HCT116 (cell line): ENCODE measurements at regions not wholly inside any gene's neighbourhood (a gene's known extent, or its start where the extent isn't known, plus 50 kb on each side); places are given as distances from the start of the nearest gene placed in this dataset.

ENCODE experiments used
- ATAC-seq: fragments of 200-7000 bp; cut with Tn5 transposase; 2 replicates; pipeline ENCODE4 v1.9.1; 2020; ENCODE audit warnings: mild to moderate bottlenecking, moderate library complexity
- BruUV-seq: library from RNA; stranded (reverse); fragments of 400-500 nt; replicated peaks from 2 replicates; lab custom pipeline; 2021; lab: Mats Ljungman, UMichigan
- CTCF ChIA-PET: fragments of 300-600 bp; sonication (Branson Sonifier 250); formaldehyde crosslinking; loops from one replicate; lab custom pipeline; 2021; ENCODE audit warnings: antibody characterized with exemption; lab: Charles Lee
- POLR2A ChIA-PET: fragments of 300-600, 350-600 bp; sonication (Branson Sonifier 250); formaldehyde crosslinking; loops from one replicate; lab custom pipeline; 2021; ENCODE audit warnings: antibody characterized with exemption; lab: Charles Lee
- RAD21 ChIA-PET, 2 experiments: fragments of 300-600 bp; sonication (Branson Sonifier 250); formaldehyde crosslinking; loops; one replicate each; lab custom pipeline; 2023; ENCODE audit warnings: low total read pairs in 2 of 2; ENCODE audit not compliant: uncharacterized antibody in 2 of 2, unreplicated experiment in 2 of 2, low non-redundant PET in 1 of 2; lab: Charles Lee
- DNase-seq: peaks from one replicate; pipeline ENCODE4 v3.0.0-alpha.2; 2010; ENCODE audit warnings: low read depth, low spot score
- H2AFZ ChIP-seq: fragments of 200-600 bp; shearing (Covaris generic), sonication (generic); 2 replicates; pipeline ENCODE4 v1.6.1; 2017; ENCODE audit warnings: low read depth, mixed run types, mixed read lengths, antibody characterized with exemption, low read length; ENCODE audit not compliant: poor library complexity, severe bottlenecking
- H3K27ac ChIP-seq: 2 replicates; pipeline ENCODE4 v1.5.1; 2012; ENCODE audit warnings: low read depth, low read length
- H3K27me3 ChIP-seq: fragments of 200-600 bp; sonication (generic); 2 replicates; pipeline ENCODE4 v1.6.1; 2016; ENCODE audit warnings: mixed run types, low read length, mixed read lengths; ENCODE audit not compliant: insufficient read depth
- H3K36me3 ChIP-seq, 2 experiments: fragments of 200-500 bp in 1 of 2; fragments of 200-600 bp in 1 of 2; sonication (Bioruptor generic) in 1 of 2; sonication (generic) in 1 of 2; 2 replicates each; pipeline versions ENCODE4 v1.5.1 to v1.6.1; 2014 to 2016; ENCODE audit warnings: low read length in 2 of 2, inconsistent platforms in 1 of 2, mixed read lengths in 1 of 2, mixed run types in 1 of 2; ENCODE audit not compliant: insufficient read depth in 2 of 2, control insufficient read depth in 1 of 2
- H3K4me1 ChIP-seq, 2 experiments: fragments of 200-600 bp in 1 of 2; sonication (generic) in 1 of 2; 2 replicates each; pipeline versions ENCODE4 v1.5.1 to v1.6.1; 2012 to 2017; ENCODE audit warnings: low read length in 2 of 2, inconsistent platforms in 1 of 2, mild to moderate bottlenecking in 1 of 2, mixed read lengths in 1 of 2, mixed run types in 1 of 2, moderate library complexity in 1 of 2; ENCODE audit not compliant: insufficient read depth in 2 of 2, control insufficient read depth in 1 of 2
- H3K4me2 ChIP-seq: fragments of 200-600 bp; sonication (generic); 2 replicates; pipeline ENCODE4 v1.6.1; 2017; ENCODE audit warnings: mixed run types, low read length, mixed read lengths
- H3K4me3 ChIP-seq, 2 experiments: fragments of 200-600 bp in 1 of 2; sonication (generic) in 1 of 2; replicated peaks in 1 of 2; 2 replicates each; pipeline ENCODE4 v1.5.1; 2011 to 2016; ENCODE audit warnings: low read length in 2 of 2, control low read depth in 1 of 2, low read depth in 1 of 2, mild to moderate bottlenecking in 1 of 2, mixed read lengths in 1 of 2, mixed run types in 1 of 2
- H3K79me2 ChIP-seq: fragments of 200-600 bp; sonication (generic); 2 replicates; pipeline ENCODE4 v1.6.1; 2017; ENCODE audit warnings: mild to moderate bottlenecking, mixed run types, low read length, moderate library complexity, mixed read lengths; ENCODE audit not compliant: insufficient read depth
- H3K9ac ChIP-seq: fragments of 200-600 bp; sonication (generic); 2 replicates; pipeline ENCODE4 v1.6.1; 2016; ENCODE audit warnings: low read length, mixed read lengths
- H3K9me2 ChIP-seq: fragments of 200-600 bp; sonication (generic), shearing (Covaris generic); 2 replicates; pipeline ENCODE4 v1.6.1; 2017; ENCODE audit warnings: mixed run types, mild to moderate bottlenecking, moderate library complexity; ENCODE audit not compliant: insufficient read depth
- H3K9me3 ChIP-seq, 2 experiments: fragments of 200-500 bp in 1 of 2; fragments of 200-600 bp in 1 of 2; sonication (Bioruptor generic) in 1 of 2; sonication (generic) in 1 of 2; 2 replicates each; pipeline ENCODE4 v1.6.1; 2014 to 2017; ENCODE audit warnings: low read length in 2 of 2, mixed read lengths in 2 of 2, inconsistent platforms in 1 of 2, low read depth in 1 of 2, mild to moderate bottlenecking in 1 of 2, mixed run types in 1 of 2, moderate library complexity in 1 of 2; ENCODE audit not compliant: control insufficient read depth in 1 of 2, insufficient read depth in 1 of 2
- H4K20me1 ChIP-seq: fragments of 200-600 bp; sonication (generic), shearing (Covaris generic); 2 replicates; pipeline ENCODE4 v1.6.1; 2017; ENCODE audit warnings: mixed run types, mild to moderate bottlenecking, moderate library complexity; ENCODE audit not compliant: insufficient read depth
- ATF3 ChIP-seq: IDR thresholded peaks from 2 replicates; pipeline ENCODE4 v1.6.1; 2012
- CTCF ChIP-seq, 3 experiments: fragments of 200-600 bp in 1 of 3; sonication (generic) in 1 of 3; IDR thresholded peaks in 2 of 3; conservative IDR thresholded peaks in 1 of 3; 2 replicates each; pipeline ENCODE4 v1.5.1; 2012 to 2017; ENCODE audit warnings: low read depth in 2 of 3, low read length in 2 of 3, antibody characterized with exemption in 1 of 3, borderline replicate concordance in 1 of 3, control low read depth in 1 of 3, mild to moderate bottlenecking in 1 of 3, mixed read lengths in 1 of 3, mixed run types in 1 of 3, moderate library complexity in 1 of 3; ENCODE audit not compliant: insufficient read depth in 1 of 3
- EGR1 ChIP-seq: IDR thresholded peaks from 2 replicates; pipeline ENCODE4 v1.6.1; 2012; ENCODE audit warnings: low read depth
- ELF1 ChIP-seq: IDR thresholded peaks from 2 replicates; pipeline ENCODE4 v1.6.1; 2012; ENCODE audit warnings: low read depth, borderline replicate concordance
- EZH2phosphoT487 ChIP-seq: fragments of 200-600 bp; IDR thresholded peaks from 2 replicates; pipeline ENCODE4 v1.6.1; 2018; ENCODE audit warnings: antibody characterized with exemption, borderline replicate concordance
- FOSL1 ChIP-seq: IDR thresholded peaks from 2 replicates; pipeline ENCODE4 v1.6.1; 2012; ENCODE audit warnings: low read depth
- JUND ChIP-seq: IDR thresholded peaks from 2 replicates; pipeline ENCODE4 v1.6.1; 2012
- POLR2A ChIP-seq: IDR thresholded peaks from 2 replicates; pipeline ENCODE4 v1.7.0; 2011; ENCODE audit warnings: borderline replicate concordance; ENCODE audit not compliant: insufficient read depth, insufficient read length; ENCODE audit errors: extremely low read depth
- POLR2AphosphoS5 ChIP-seq: IDR thresholded peaks from 2 replicates; pipeline ENCODE4 v1.6.1; 2011; ENCODE audit warnings: mild to moderate bottlenecking, low read depth, low read length, moderate library complexity
- RAD21 ChIP-seq: IDR thresholded peaks from 2 replicates; pipeline ENCODE4 v1.6.1; 2012; ENCODE audit warnings: low read depth, mild to moderate bottlenecking
- REST ChIP-seq: IDR thresholded peaks from 2 replicates; pipeline ENCODE4 v1.6.1; 2012; ENCODE audit warnings: low read depth
- SIN3A ChIP-seq: IDR thresholded peaks from 2 replicates; pipeline ENCODE4 v1.6.1; 2012; ENCODE audit warnings: low read depth
- SP1 ChIP-seq: IDR thresholded peaks from 2 replicates; pipeline ENCODE4 v1.6.1; 2012; ENCODE audit warnings: low read depth
- SRF ChIP-seq: IDR thresholded peaks from 2 replicates; pipeline ENCODE4 v1.6.1; 2012; ENCODE audit warnings: low read depth
- YY1 ChIP-seq: IDR thresholded peaks from 2 replicates; pipeline ENCODE4 v1.6.1; 2011; ENCODE audit warnings: low read length, low read depth, moderate library complexity, mild to moderate bottlenecking; ENCODE audit not compliant: insufficient replicate concordance; ENCODE audit errors: extremely low read depth
- ZBTB33 ChIP-seq: IDR thresholded peaks from 2 replicates; pipeline ENCODE4 v1.6.1; 2011; ENCODE audit warnings: mild to moderate bottlenecking, low read length, moderate library complexity; ENCODE audit not compliant: insufficient replicate concordance; ENCODE audit errors: extremely low read depth
- ZFX ChIP-seq: fragments of 450-650 bp; IDR thresholded peaks from 2 replicates; pipeline ENCODE4 v1.6.1; 2017
- ZNF274 ChIP-seq: fragments of 200-500 bp; sonication (Bioruptor generic); IDR thresholded peaks from 2 replicates; pipeline ENCODE4 v1.6.1; 2014; ENCODE audit warnings: mild to moderate bottlenecking, low read depth, low read length, inconsistent platforms
- intact Hi-C: fragments of 100-400 bp; cut with micrococcal nuclease; formaldehyde crosslinking; loops from 2 replicates; pipeline ENCODE4 v1.10.0; 2022

GRCh38 chr15:62342959-62343358, 177.9 kb upstream of the C2CD4B start:
- H3K4me2 ChIP-seq, result no peak overlapping the region
- RAD21 ChIA-PET, result no interaction called here
- H3K79me2 ChIP-seq, result no peaks in the 10 kb centered on the region
- DNase-seq (no peak), ATAC-seq (no peak)
- no peaks in the 10 kb centered on the region for H3K9me2 ChIP-seq
- no peak overlapping the region for H3K4me3 ChIP-seq
- H3K4me1 ChIP-seq, result peaks cover 0 to 6% of the 10 kb centered on the region in 2 experiments; a peak in 2 of 4 replicates
- H3K9ac ChIP-seq, result no peak overlapping the region
- POLR2A ChIA-PET, result no interaction called here
- H3K9me3 ChIP-seq, result no peaks in the 10 kb centered on the region
- H2AFZ ChIP-seq, result no peak overlapping the region
- BruUV-seq, result no TSS peak
- H3K27me3 ChIP-seq, result no peaks in the 10 kb centered on the region
- H3K27ac ChIP-seq, result no peak overlapping the region
- H3K36me3 ChIP-seq, result no peaks in the 10 kb centered on the region
- CTCF ChIA-PET, result no interaction called here
- intact Hi-C loops, result no loop called here
- TF ChIP-seq ELF1 (no peak), ATF3 (no peak), FOSL1 (no peak), SP1 (no peak), EGR1 (no peak), JUND (no peak), EZH2phosphoT487 (no peak), POLR2AphosphoS5 (no peak), REST (no peak), POLR2A (no peak), ZNF274 (no peak), SRF (no peak), ZFX (no peak), SIN3A (no peak), CTCF (IDR thresholded peaks at IDR 0.05 in 2 of 3, conservative IDR thresholded peaks at IDR 0.05 in 1 of 3; ENCODE audit: borderline replicate concordance in 1 of 3, insufficient read depth in 1 of 3, low read depth in 2 of 3, low read length in 2 of 3) (no peak), YY1 (no peak), ZBTB33 (no peak), RAD21 (no peak)
- no peaks in the 10 kb centered on the region for H4K20me1 ChIP-seq
